ENCODE measurements at regions not wholly inside any gene's neighbourhood (a gene's known extent, or its start where the extent isn't known, plus 50 kb on each side); places are given as distances from the start of the nearest gene placed in this dataset.

GRCh38 chr11:109747839-109748238 is 325.8 kb downstream of the C11orf87 start:
- TF ChIP-seq TAF1 (IDR thresholded peaks at IDR 0.05; ENCODE audit: low read depth, low read length) = no peak
- TF ChIP-seq POLR2A (IDR thresholded peaks at IDR 0.05; ENCODE audit: low read depth, low read length) = no peak
- no peak for TF ChIP-seq POLR2AphosphoS5 (IDR thresholded peaks at IDR 0.05; ENCODE audit: low read depth, low read length)
- no peak for TF ChIP-seq POU2F2 (IDR thresholded peaks at IDR 0.05; ENCODE audit: low read depth, low read length)
- no peak for TF ChIP-seq SPI1 (IDR thresholded peaks at IDR 0.05; ENCODE audit: low read depth, low read length)
